Transverse colon (tissue), 4 donors: ENCODE measurements at regions not wholly inside any gene's neighbourhood (a gene's known extent, or its start where the extent isn't known, plus 50 kb on each side); places are given as distances from the start of the nearest gene placed in this dataset.

ENCODE experiments used
- DNase-seq: peaks from one replicate; pipeline ENCODE4 v3.0.0-alpha.2; 2019
- H3K27ac ChIP-seq, 4 donors: fragments of 200-600 bp; sonication (generic); 2 replicates each; pipeline ENCODE4 v1.5.1; 2016 to 2018; ENCODE audit warnings: inconsistent platforms in 4 of 4
- H3K27me3 ChIP-seq: fragments of 200-600 bp; sonication (generic); 2 replicates; pipeline ENCODE4 v1.5.1; 2017; ENCODE audit warnings: inconsistent platforms
- H3K36me3 ChIP-seq, 4 donors: fragments of 200-600 bp; sonication (generic); 2 replicates each; pipeline ENCODE4 v1.5.1; 2017 to 2019; ENCODE audit warnings: inconsistent platforms in 4 of 4
- H3K4me1 ChIP-seq, 4 donors: fragments of 200-600 bp; sonication (generic); 2 replicates each; pipeline ENCODE4 v1.5.1; 2017 to 2020; ENCODE audit warnings: inconsistent platforms in 4 of 4
- H3K4me3 ChIP-seq, 4 donors: fragments of 200-600 bp; sonication (generic); 1 replicate in 1 of 4; 2 replicates in 3 of 4; pipeline versions ENCODE4 v1.5.1 to v1.6.1; 2017 to 2019; ENCODE audit warnings: inconsistent platforms in 4 of 4
- H3K9me3 ChIP-seq, 2 donors: fragments of 200-600 bp; sonication (generic); 2 replicates each; pipeline ENCODE4 v1.5.1; 2017 to 2019; ENCODE audit warnings: inconsistent platforms in 2 of 2
- CTCF ChIP-seq, 5 experiments: fragments of 200-600 bp in 3 of 5; fragments of 450-650 bp in 2 of 5; sonication (generic) in 3 of 5; IDR thresholded peaks; 1 replicate in 2 of 5; 2 replicates in 3 of 5; pipeline ENCODE4 v1.5.1; 2016 to 2017; ENCODE audit warnings: antibody characterized with exemption in 5 of 5, inconsistent platforms in 3 of 5, mild to moderate bottlenecking in 2 of 5, moderate library complexity in 1 of 5
- EP300 ChIP-seq: sonication (generic); formaldehyde crosslinking; IDR thresholded peaks from one replicate; pipeline ENCODE4 v1.6.1; 2017; ENCODE audit warnings: antibody characterized with exemption, low read depth
- POLR2A ChIP-seq: fragments of 450-650 bp; IDR thresholded peaks from one replicate; pipeline ENCODE4 v1.6.1; 2016; ENCODE audit warnings: antibody characterized with exemption, mild to moderate bottlenecking, moderate library complexity
- POLR2AphosphoS5 ChIP-seq, 3 donors: sonication (generic); formaldehyde crosslinking; IDR thresholded peaks; one replicate each; pipeline ENCODE4 v1.6.1; 2016; ENCODE audit warnings: antibody characterized with exemption in 3 of 3
- WGBS, 2 donors: methylation state at CpG; one replicate each; pipeline ENCODE4 v1.1.5; 2018; ENCODE audit warnings: low coverage in 1 of 2; 5-methylcytosine and 5-hydroxymethylcytosine counted together
- in situ Hi-C, 4 donors: fragments of 200-750 bp; cut with MboI; loops; one replicate each; pipeline versions ENCODE4 v1.15.0 to v1.15.1; 2017; ENCODE audit warnings: low sequenced_read_pairs in 3 of 4, low pct_ligation_motif_present in 1 of 4, low pct_unique_long_range_greater_than_20kb in 1 of 4
- intact Hi-C: fragments of 100-400 bp; cut with DNase I; formaldehyde crosslinking; loops from one replicate; pipeline ENCODE4 v1.15.1; 2023; ENCODE audit warnings: low total_unique reads

GRCh38 chr20:12016291-12016690, 98.6 kb downstream of the BTBD3 start:
- Histone ChIP-seq H3K27ac (no peak overlapping the region), H3K9me3 (no peaks in the 10 kb centered on the region), H3K36me3 (no peaks in the 10 kb centered on the region), H3K27me3 (no peaks in the 10 kb centered on the region), H3K4me3 (no peak overlapping the region), H3K4me1 (peaks cover 0 to 7% (median 2%) of the 10 kb centered on the region in 4 donors)
- in situ Hi-C loops (no loop called here), intact Hi-C loops (no loop called here)
- TF ChIP-seq EP300 (no peak), POLR2A (no peak), CTCF (IDR thresholded peaks at IDR 0.05) (no peak), POLR2AphosphoS5 (IDR thresholded peaks at IDR 0.05) (no peak)
- WGBS, 2 donors, result 67 to 68% methylated on average over 1 to 2 of the region's 2 CpGs
- DNase-seq, result no peak

GRCh38 chr20:12019715-12020114, 102.0 kb downstream of the BTBD3 start:
- H3K4me1 ChIP-seq, result peaks cover 0 to 7% (median 2%) of the 10 kb centered on the region in 4 donors
- WGBS, 2 donors, result 23 to 44% methylated on average over 3 of the region's 3 CpGs
- in situ Hi-C loops (no loop called here), intact Hi-C loops (no loop called here)
- TF ChIP-seq POLR2A (no peak), EP300 (no peak), POLR2AphosphoS5 (IDR thresholded peaks at IDR 0.05) (no peak), CTCF (IDR thresholded peaks at IDR 0.05) (no peak)
- DNase-seq, result no peak
- no peaks in the 10 kb centered on the region for H3K27me3 ChIP-seq
- no peaks in the 10 kb centered on the region for H3K9me3 ChIP-seq
- no peaks in the 10 kb centered on the region for H3K36me3 ChIP-seq
- H3K4me3 ChIP-seq, result no peak overlapping the region
- no peak overlapping the region for H3K27ac ChIP-seq

DNA sequence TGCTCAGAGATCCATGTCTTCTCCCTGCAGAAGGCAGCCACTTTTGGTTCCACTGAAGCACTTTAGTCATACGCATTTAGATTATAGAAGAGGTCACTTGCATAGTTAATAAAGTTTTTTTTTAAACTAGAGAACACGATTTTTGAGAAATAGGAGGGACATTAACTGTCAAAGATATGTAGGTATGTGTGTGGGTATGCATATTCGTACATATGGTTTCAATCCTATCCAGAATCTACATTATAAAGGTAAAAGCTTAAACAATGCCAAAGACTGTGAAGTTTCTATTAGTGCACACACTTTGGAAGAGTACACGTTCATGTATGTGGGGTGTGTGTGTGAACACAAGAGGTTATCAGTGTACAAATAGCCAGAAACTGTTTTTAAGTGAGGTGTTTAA, 103.2 kb downstream of the BTBD3 start:
- H3K4me3 ChIP-seq, result no peak overlapping the region
- H3K9me3 ChIP-seq, result no peaks in the 10 kb centered on the region
- H3K36me3 ChIP-seq, result no peaks in the 10 kb centered on the region
- no peaks in the 10 kb centered on the region for H3K27me3 ChIP-seq
- in situ Hi-C loops (no loop called here), intact Hi-C loops (no loop called here)
- H3K4me1 ChIP-seq, result peaks cover 0 to 7% (median 2%) of the 10 kb centered on the region in 4 donors
- WGBS, 2 donors, result 79% methylated on average over 4 of the region's 4 CpGs
- no peak for DNase-seq
- no peak overlapping the region for H3K27ac ChIP-seq
- no peak for TF ChIP-seq EP300
- no peak for TF ChIP-seq POLR2A
- TF ChIP-seq POLR2AphosphoS5 (IDR thresholded peaks at IDR 0.05), result no peak
- no peak for TF ChIP-seq CTCF (IDR thresholded peaks at IDR 0.05)

- H3K27me3 ChIP-seq, result no peaks in the 10 kb centered on the region
- H3K4me1 ChIP-seq, result peaks cover 0 to 7% (median 2%) of the 10 kb centered on the region in 4 donors
- no peak for DNase-seq
- no peak overlapping the region for H3K27ac ChIP-seq
- 78 to 97% methylated on average over 2 of the region's 2 CpGs for WGBS, 2 donors
- H3K4me3 ChIP-seq, result no peak overlapping the region
- in situ Hi-C loops, result no loop called here
- TF ChIP-seq POLR2AphosphoS5 (IDR thresholded peaks at IDR 0.05), result no peak
- no peak for TF ChIP-seq POLR2A
- TF ChIP-seq CTCF (IDR thresholded peaks at IDR 0.05), result no peak
- TF ChIP-seq EP300, result no peak
- no peaks in the 10 kb centered on the region for H3K36me3 ChIP-seq
- intact Hi-C loops, result no loop called here
- H3K9me3 ChIP-seq, result no peaks in the 10 kb centered on the region
Observed at GRCh38 chr20:12022126-12022525, 104.4 kb downstream of the BTBD3 start.
